OCI-LY7 (cell line): ENCODE measurements at regions not wholly inside any gene's neighbourhood (a gene's known extent, or its start where the extent isn't known, plus 50 kb on each side); places are given as distances from the start of the nearest gene placed in this dataset.

ENCODE experiments used
- CTCF ChIP-seq: fragments of 200-600 bp; sonication (generic); conservative IDR thresholded peaks from 2 replicates; pipeline ENCODE4 v1.5.1; 2014; ENCODE audit warnings: mild to moderate bottlenecking, antibody characterized with exemption, low read length, moderate library complexity, mixed read lengths
- EZH2phosphoT487 ChIP-seq: fragments of 200-600 bp; sonication (generic); IDR thresholded peaks from 2 replicates; pipeline ENCODE4 v1.6.1; 2018; ENCODE audit warnings: low read depth, borderline replicate concordance, mild to moderate bottlenecking, mixed run types, antibody characterized with exemption, low read length, moderate library complexity, mixed read lengths

- no peak for TF ChIP-seq CTCF
- no peak for TF ChIP-seq EZH2phosphoT487
Measured at GRCh38 chr14:87443787-87444186, 549.2 kb downstream of the GALC start.
